K562 (cell line): ENCODE measurements at regions not wholly inside any gene's neighbourhood (a gene's known extent, or its start where the extent isn't known, plus 50 kb on each side); places are given as distances from the start of the nearest gene placed in this dataset.

Experiments used
- CTCF ChIP-seq, 3 experiments: IDR thresholded peaks in 2 of 3; conservative IDR thresholded peaks in 1 of 3; 2 replicates each; pipeline ENCODE4 v1.5.1; 2011 to 2012; ENCODE audit warnings: low read length in 3 of 3, mild to moderate bottlenecking in 3 of 3, control low read depth in 2 of 3, improper control_type of control experiment in 1 of 3, inconsistent platforms in 1 of 3, low read depth in 1 of 3, mixed read lengths in 1 of 3, moderate library complexity in 1 of 3; ENCODE audit not compliant: insufficient read depth in 2 of 3
- FOXM1 ChIP-seq, 2 experiments: fragments of 450-650 bp in 1 of 2; sonication (generic) in 1 of 2; formaldehyde crosslinking in 1 of 2; IDR thresholded peaks; 2 replicates each; pipeline versions ENCODE4 v1.6.1 to v1.9.0; 2017 to 2022; ENCODE audit warnings: low read depth in 2 of 2, mild to moderate bottlenecking in 2 of 2, missing genetic modification reagents in 1 of 2, moderate library complexity in 1 of 2
- NCOA2 ChIP-seq, 2 experiments: fragments of 450-650 bp; IDR thresholded peaks; 2 replicates each; pipeline ENCODE4 v1.6.1; 2018; ENCODE audit warnings: mild to moderate bottlenecking in 2 of 2, moderate library complexity in 1 of 2; ENCODE audit not compliant: partially characterized antibody in 2 of 2
- NFRKB ChIP-seq: fragments of 450-650 bp; IDR thresholded peaks from 2 replicates; pipeline ENCODE4 v1.6.1; 2016; ENCODE audit warnings: low read depth
- NFYB ChIP-seq: IDR thresholded peaks from 2 replicates; pipeline ENCODE4 v1.6.1; 2011; ENCODE audit warnings: mild to moderate bottlenecking, moderate library complexity; ENCODE audit not compliant: insufficient read length; ENCODE audit errors: extremely low read depth
- ZBTB7A ChIP-seq: IDR thresholded peaks from 2 replicates; pipeline ENCODE4 v1.6.1; 2011; ENCODE audit warnings: low read depth, mild to moderate bottlenecking, low read length, moderate library complexity, borderline replicate concordance; ENCODE audit not compliant: control insufficient read depth
- ZFP36 ChIP-seq: fragments of 150-350 bp; IDR thresholded peaks from 2 replicates; pipeline ENCODE4 v1.6.1; 2018; ENCODE audit warnings: low read length, low read depth; ENCODE audit not compliant: partially characterized antibody
- ZNF239 ChIP-seq: fragments of 250-450 bp; sonication (Bioruptor Pico); IDR thresholded peaks from 2 replicates; pipeline ENCODE4 v1.4.0; 2020; ENCODE audit warnings: mild to moderate bottlenecking
- TF ChIP-seq, protein P1 (sequence below): fragments of 450-650 bp; IDR thresholded peaks from 2 replicates; pipeline ENCODE4 v1.6.1; 2017; ENCODE audit warnings: antibody characterized with exemption, mild to moderate bottlenecking

DNA sequence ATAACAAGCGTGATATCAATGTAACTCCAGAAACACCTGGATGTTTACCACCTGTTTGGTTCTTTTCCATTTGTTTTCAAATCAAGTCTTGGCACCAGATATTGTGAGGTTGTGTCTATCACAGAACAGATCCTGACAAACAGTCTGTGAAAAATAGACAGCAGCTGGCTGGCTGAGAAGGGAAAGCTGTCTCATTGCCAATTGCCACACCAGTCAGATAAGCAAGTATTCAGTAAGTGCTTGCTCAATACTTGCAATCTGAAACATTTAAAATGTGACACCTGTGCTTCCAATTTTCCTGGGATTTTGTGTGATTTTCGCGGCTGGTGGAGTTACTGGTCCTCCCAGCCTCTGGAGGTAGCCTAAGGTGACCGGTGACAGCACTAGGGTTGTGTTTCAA lies 147.9 kb upstream of the MYO3A start:
- TF ChIP-seq FOXM1 (IDR thresholded peaks at IDR 0.05; ENCODE audit: low read depth) = no peak
- no peak for TF ChIP-seq FOXM1 (CRISPR knock-in tag; IDR thresholded peaks at IDR 0.05; ENCODE audit: low read depth)
- no peak for TF ChIP-seq ZFP36
- TF ChIP-seq NFRKB = no peak
- TF ChIP-seq ZBTB7A = no peak
- TF ChIP-seq NCOA2 (IDR thresholded peaks at IDR 0.05; ENCODE audit: partially characterized antibody in 2 of 2) = no peak
- no peak for TF ChIP-seq ZNF239
- TF ChIP-seq NFYB = no peak
- TF ChIP-seq CTCF (IDR thresholded peaks at IDR 0.05 in 2 of 3, conservative IDR thresholded peaks at IDR 0.05 in 1 of 3; ENCODE audit: insufficient read depth in 2 of 3, low read depth in 1 of 3, low read length in 3 of 3) = no peak
- TF ChIP-seq, protein P1, sequence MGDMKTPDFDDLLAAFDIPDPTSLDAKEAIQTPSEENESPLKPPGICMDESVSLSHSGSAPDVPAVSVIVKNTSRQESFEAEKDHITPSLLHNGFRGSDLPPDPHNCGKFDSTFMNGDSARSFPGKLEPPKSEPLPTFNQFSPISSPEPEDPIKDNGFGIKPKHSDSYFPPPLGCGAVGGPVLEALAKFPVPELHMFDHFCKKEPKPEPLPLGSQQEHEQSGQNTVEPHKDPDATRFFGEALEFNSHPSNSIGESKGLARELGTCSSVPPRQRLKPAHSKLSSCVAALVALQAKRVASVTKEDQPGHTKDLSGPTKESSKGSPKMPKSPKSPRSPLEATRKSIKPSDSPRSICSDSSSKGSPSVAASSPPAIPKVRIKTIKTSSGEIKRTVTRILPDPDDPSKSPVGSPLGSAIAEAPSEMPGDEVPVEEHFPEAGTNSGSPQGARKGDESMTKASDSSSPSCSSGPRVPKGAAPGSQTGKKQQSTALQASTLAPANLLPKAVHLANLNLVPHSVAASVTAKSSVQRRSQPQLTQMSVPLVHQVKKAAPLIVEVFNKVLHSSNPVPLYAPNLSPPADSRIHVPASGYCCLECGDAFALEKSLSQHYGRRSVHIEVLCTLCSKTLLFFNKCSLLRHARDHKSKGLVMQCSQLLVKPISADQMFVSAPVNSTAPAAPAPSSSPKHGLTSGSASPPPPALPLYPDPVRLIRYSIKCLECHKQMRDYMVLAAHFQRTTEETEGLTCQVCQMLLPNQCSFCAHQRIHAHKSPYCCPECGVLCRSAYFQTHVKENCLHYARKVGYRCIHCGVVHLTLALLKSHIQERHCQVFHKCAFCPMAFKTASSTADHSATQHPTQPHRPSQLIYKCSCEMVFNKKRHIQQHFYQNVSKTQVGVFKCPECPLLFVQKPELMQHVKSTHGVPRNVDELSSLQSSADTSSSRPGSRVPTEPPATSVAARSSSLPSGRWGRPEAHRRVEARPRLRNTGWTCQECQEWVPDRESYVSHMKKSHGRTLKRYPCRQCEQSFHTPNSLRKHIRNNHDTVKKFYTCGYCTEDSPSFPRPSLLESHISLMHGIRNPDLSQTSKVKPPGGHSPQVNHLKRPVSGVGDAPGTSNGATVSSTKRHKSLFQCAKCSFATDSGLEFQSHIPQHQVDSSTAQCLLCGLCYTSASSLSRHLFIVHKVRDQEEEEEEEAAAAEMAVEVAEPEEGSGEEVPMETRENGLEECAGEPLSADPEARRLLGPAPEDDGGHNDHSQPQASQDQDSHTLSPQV = no peak
